Neural crest cell (in vitro differentiated cells): ENCODE measurements at regions not wholly inside any gene's neighbourhood (a gene's known extent, or its start where the extent isn't known, plus 50 kb on each side); places are given as distances from the start of the nearest gene placed in this dataset.

Experiments
- DNase-seq: peaks from one replicate; pipeline ENCODE4 v3.0.0; 2021; ENCODE audit warnings: low read depth, mixed read lengths, low spot score
- H3K27ac Mint-ChIP-seq: one replicate; pipeline ENCODE4 v1.8.0; 2021; ENCODE audit warnings: mild to moderate bottlenecking, mixed read lengths; ENCODE audit not compliant: unreplicated experiment
- H3K27me3 Mint-ChIP-seq: 2 replicates; pipeline ENCODE4 v1.8.0; 2021; ENCODE audit warnings: low read depth, mild to moderate bottlenecking, mixed read lengths
- H3K36me3 Mint-ChIP-seq: 2 replicates; pipeline ENCODE4 v1.8.0; 2021; ENCODE audit warnings: low read depth, mild to moderate bottlenecking, mixed read lengths
- H3K4me1 Mint-ChIP-seq: 2 replicates; pipeline ENCODE4 v1.8.0; 2021; ENCODE audit warnings: mixed read lengths
- H3K4me3 Mint-ChIP-seq: one replicate; pipeline ENCODE4 v1.8.0; 2021; ENCODE audit warnings: mild to moderate bottlenecking, mixed read lengths
- H3K9me3 Mint-ChIP-seq: 2 replicates; pipeline ENCODE4 v1.8.0; 2021; ENCODE audit warnings: mixed read lengths
- CTCF ChIP-seq: fragments of 200-600 bp; sonication (generic); conservative IDR thresholded peaks from 2 replicates; pipeline ENCODE4 v1.5.0; 2021; ENCODE audit warnings: antibody characterized with exemption, mild to moderate bottlenecking

- DNase-seq = no peak
- Mint-ChIP-seq H3K4me3 (no peak overlapping the region), H3K27me3 (no peaks in the 10 kb centered on the region), H3K36me3 (peaks cover 6% of the 10 kb centered on the region), H3K9me3 (peaks cover 14% of the 10 kb centered on the region), H3K27ac (no peak overlapping the region), H3K4me1 (peaks cover 19% of the 10 kb centered on the region)
- TF ChIP-seq CTCF = no peak
These were observed 123.2 kb downstream of the TMEM17 start for GRCh38 chr2:62382757-62383156.

GRCh38 chr2:62382122-62382521 lies 123.9 kb downstream of the TMEM17 start:
- no peak for TF ChIP-seq CTCF
- Mint-ChIP-seq H3K27me3 (no peaks in the 10 kb centered on the region), H3K9me3 (peaks cover 14% of the 10 kb centered on the region), H3K4me3 (no peak overlapping the region), H3K4me1 (peaks cover 19% of the 10 kb centered on the region), H3K27ac (no peak overlapping the region), H3K36me3 (peaks cover 6% of the 10 kb centered on the region)
- DNase-seq = no peak

- no peak overlapping the region for H3K27ac Mint-ChIP-seq
- no peak overlapping the region for H3K4me3 Mint-ChIP-seq
- no peaks in the 10 kb centered on the region for H3K27me3 Mint-ChIP-seq
These were observed 124.3 kb downstream of the TMEM17 start for GRCh38 chr2:62381656-62382055.

GRCh38 chr2:62379566-62379965 lies 126.4 kb downstream of the TMEM17 start:
- no peaks in the 10 kb centered on the region for H3K27me3 Mint-ChIP-seq
- peaks cover 19% of the 10 kb centered on the region for H3K4me1 Mint-ChIP-seq
- H3K9me3 Mint-ChIP-seq = peaks cover 7% of the 10 kb centered on the region
- no peak for TF ChIP-seq CTCF
- DNase-seq = no peak
- peaks cover under 1% of the 10 kb centered on the region for H3K36me3 Mint-ChIP-seq
- no peak overlapping the region for H3K4me3 Mint-ChIP-seq
- H3K27ac Mint-ChIP-seq = no peak overlapping the region

More at GRCh38 chr2:62381656-62382055, 124.3 kb downstream of the TMEM17 start:
- TF ChIP-seq CTCF = no peak
- Mint-ChIP-seq H3K9me3 (peaks cover 12% of the 10 kb centered on the region), H3K4me1 (peaks cover 19% of the 10 kb centered on the region), H3K36me3 (peaks cover 6% of the 10 kb centered on the region)
- no peak for DNase-seq

- TF ChIP-seq CTCF = no peak
- no peaks in the 10 kb centered on the region for H3K27me3 Mint-ChIP-seq
- H3K36me3 Mint-ChIP-seq = peaks cover 6% of the 10 kb centered on the region
- H3K4me3 Mint-ChIP-seq = no peak overlapping the region
- no peak overlapping the region for H3K27ac Mint-ChIP-seq
- no peak for DNase-seq
- no peaks in the 10 kb centered on the region for H3K4me1 Mint-ChIP-seq
- H3K9me3 Mint-ChIP-seq = peaks cover 7% of the 10 kb centered on the region
These were observed 130.9 kb downstream of the TMEM17 start for GRCh38 chr2:62375113-62375420.
